ENCODE measurements at regions not wholly inside any gene's neighbourhood (a gene's known extent, or its start where the extent isn't known, plus 50 kb on each side); places are given as distances from the start of the nearest gene placed in this dataset.
"Not testable (repeated sequence)": the region's sequence is repeated elsewhere in the genome, so short reads cannot be mapped to it uniquely, and the experiment has no call there.

- DNase-seq: peak; percentile 5
Observed at GRCh38 chr11:129639300-129639699, 176.3 kb upstream of the TMEM45B start.

GRCh38 chr11:129640671-129641070, 175.0 kb upstream of the TMEM45B start:
- no peak for DNase-seq

GRCh38 chr11:129643031-129643721, 172.5 kb upstream of the TMEM45B start:
- DNase-seq: peak; percentile 93

- DNase-seq: no peak
Observed at GRCh38 chr11:129644326-129644725, 171.3 kb upstream of the TMEM45B start.

- DNase-seq: no peak
Observed at GRCh38 chr11:129645943-129646342, 169.7 kb upstream of the TMEM45B start.

GRCh38 chr11:129650044-129650443, 165.6 kb upstream of the TMEM45B start:
- not testable (repeated sequence) for DNase-seq

GRCh38 chr11:129652835-129653234, 162.8 kb upstream of the TMEM45B start:
- DNase-seq: no peak

- DNase-seq: no peak
Observed at GRCh38 chr11:129655247-129655832, 160.3 kb upstream of the TMEM45B start.

GRCh38 chr11:129657866-129658525, 157.7 kb upstream of the TMEM45B start:
- DNase-seq: no peak

- no peak for DNase-seq
Observed at GRCh38 chr11:129658526-129658867, 157.2 kb upstream of the TMEM45B start.

- no peak for DNase-seq
Observed at GRCh38 chr11:129680907-129681306, 134.7 kb upstream of the TMEM45B start.

GRCh38 chr11:129681344-129682114, 134.1 kb upstream of the TMEM45B start:
- no peak for DNase-seq

- no peak for DNase-seq
Observed at GRCh38 chr11:129686269-129686668, 129.4 kb upstream of the TMEM45B start.

- DNase-seq: no peak
Observed at GRCh38 chr11:129691142-129691541, 124.5 kb upstream of the TMEM45B start.

GRCh38 chr11:129694538-129694937, 121.1 kb upstream of the TMEM45B start:
- DNase-seq: no peak

- DNase-seq: no peak
Observed at GRCh38 chr11:129694966-129695365, 120.7 kb upstream of the TMEM45B start.

GRCh38 chr11:129695571-129696308, 119.9 kb upstream of the TMEM45B start:
- no peak for DNase-seq

- DNase-seq: no peak
Observed at GRCh38 chr11:129696309-129696989, 119.2 kb upstream of the TMEM45B start.

GRCh38 chr11:129698212-129698611, 117.4 kb upstream of the TMEM45B start:
- DNase-seq: no peak

- no peak for DNase-seq
Observed at GRCh38 chr11:129699711-129700304, 115.8 kb upstream of the TMEM45B start.

GRCh38 chr11:129700701-129701100, 114.9 kb upstream of the TMEM45B start:
- no peak for DNase-seq

- DNase-seq: no peak
Observed at GRCh38 chr11:129701706-129702105, 113.9 kb upstream of the TMEM45B start.

Data from SIG-M5 (cell line).